ENCODE measurements at regions not wholly inside any gene's neighbourhood (a gene's known extent, or its start where the extent isn't known, plus 50 kb on each side); places are given as distances from the start of the nearest gene placed in this dataset.

- TF ChIP-seq CTCF (IDR thresholded peaks at IDR 0.05) (no peak), POLR2A (IDR thresholded peaks at IDR 0.05) (no peak)
Measured at GRCh38 chr7:114181280-114181679, 233.3 kb upstream of the FOXP2 start.
